ENCODE measurements at regions not wholly inside any gene's neighbourhood (a gene's known extent, or its start where the extent isn't known, plus 50 kb on each side); places are given as distances from the start of the nearest gene placed in this dataset.
A peak's percentile ranks its signal among the peaks of the same experiment; 100 is the strongest.
"Not testable (repeated sequence)": the region's sequence is repeated elsewhere in the genome, so short reads cannot be mapped to it uniquely, and the experiment has no call there.

DNA sequence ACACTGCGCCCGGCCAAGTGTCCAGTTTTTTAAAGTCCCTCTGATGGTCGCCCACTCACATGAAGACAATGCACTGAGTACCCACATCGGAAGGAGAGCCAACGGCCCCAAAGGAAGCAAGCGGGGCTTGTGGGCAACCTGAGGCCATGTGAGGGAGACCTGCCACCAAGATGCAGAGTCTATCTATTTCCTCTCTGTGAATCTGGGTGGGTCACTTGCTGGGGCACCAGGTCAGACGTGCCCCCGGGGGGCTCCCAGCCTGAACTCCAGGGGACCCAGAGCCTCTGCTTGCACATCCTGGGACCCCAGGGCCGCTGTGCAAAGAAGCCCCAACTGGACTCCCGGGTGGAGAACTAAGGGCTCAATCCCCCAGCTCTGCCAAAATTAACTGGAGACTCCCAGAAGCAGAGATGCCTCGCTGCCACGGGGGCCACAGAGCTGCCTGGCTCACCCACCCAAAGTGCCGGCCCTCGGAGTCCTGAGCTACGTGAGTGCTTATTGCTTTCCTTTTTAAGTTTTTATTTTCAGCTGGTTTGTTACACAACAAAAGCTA lies 106.4 kb downstream of the BRD1 start:
- DNase-seq = no peak

DNA sequence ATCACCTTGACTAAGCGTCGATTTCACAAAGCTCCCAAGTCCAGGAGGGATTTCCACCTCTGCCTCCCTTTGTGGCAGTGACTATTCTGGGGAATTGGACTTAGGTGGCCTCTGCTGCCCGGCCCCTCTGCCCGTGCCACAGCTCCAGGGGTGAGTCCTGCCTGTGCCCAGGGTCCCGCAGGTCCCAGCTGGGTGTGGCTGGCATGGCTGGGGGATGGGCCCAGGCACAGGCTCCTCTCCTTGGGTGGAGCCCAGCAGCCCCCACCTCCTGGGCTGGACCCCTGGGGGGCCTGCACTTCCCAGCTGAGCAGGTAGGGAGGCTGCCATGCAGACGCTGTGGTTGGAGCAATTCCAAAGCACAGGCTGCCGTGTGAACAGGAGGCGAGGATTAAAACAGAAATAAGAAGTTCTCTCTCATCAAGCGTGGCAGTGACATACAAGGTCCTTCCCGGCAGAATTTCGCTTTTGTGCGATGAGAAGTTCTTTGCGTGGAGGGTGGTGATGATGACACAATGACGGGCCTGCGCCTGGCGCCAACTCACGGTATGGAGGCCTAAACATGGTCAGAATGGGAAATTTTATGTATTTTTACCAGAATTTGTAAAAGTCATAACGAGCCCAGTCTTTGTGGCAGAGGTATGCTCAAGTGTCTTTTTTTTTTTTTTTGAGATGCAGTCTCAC lies 107.3 kb downstream of the BRD1 start:
- no peak for DNase-seq

DNA sequence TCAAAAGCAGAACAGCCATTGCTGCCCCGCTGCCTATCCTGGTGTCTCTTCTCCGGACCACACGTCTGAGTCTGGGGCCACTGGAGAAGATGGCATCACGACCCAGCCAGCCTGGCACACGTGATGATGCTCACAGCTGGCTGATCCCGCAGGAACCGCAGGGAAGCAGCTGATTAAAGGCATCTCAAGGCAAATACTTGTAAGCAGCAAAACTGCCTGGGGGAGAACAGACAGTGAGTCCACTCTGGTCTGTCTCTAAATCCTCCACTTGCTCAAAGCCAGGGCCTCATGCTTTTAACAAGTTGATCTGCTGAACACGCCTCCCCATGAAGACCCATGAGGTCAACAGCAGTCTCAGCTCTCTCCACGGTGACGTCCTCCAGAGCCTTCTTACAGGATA lies 108.6 kb downstream of the BRD1 start:
- DNase-seq = no peak

DNA sequence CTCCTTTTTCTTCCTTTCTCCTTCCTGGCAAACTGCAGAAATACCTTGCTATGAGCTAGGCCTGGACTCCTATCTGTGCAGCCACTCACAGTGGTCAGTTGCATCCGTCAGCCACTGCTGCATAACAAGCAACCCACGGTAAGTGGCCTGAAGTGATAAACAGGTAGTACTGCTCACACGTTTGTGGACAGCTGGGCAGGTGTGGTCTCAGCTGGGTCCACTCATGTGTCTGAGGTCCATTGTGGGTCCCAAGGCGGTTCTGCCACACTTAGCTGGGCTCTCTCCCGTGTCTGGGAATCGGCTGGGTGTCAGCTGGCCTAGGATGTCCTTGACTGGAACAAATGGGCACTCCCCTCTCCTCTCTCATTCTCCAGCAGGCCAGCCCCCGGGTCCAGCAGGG lies 109.3 kb downstream of the BRD1 start:
- no peak for DNase-seq

DNA sequence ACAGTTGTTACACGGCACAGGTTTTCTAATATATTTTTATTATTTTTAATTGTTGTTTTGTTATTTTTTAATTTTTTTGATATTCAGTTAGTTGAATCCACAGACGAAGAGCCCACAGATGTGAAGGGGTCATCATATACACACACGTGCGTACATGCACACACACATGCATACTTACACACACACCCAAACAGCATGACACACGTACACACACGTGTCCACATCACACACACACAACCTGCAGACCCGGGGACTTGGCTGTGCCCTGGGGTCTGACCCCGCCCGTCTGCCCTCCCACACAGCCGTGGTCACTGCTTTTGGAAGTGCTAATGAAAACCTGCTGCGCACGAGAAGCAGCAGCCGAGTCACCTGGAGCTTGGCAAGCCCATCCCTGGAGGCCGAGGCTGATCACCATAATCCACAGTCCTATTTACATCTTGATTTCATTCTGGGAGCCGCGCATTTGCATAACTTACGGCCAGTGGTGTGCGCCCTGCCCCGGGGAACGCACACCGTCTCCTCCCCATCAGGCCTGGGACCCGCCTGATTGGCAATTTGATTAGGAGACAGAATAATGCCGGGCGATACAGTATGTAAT lies 110.3 kb downstream of the BRD1 start:
- DNase-seq = no peak

DNA sequence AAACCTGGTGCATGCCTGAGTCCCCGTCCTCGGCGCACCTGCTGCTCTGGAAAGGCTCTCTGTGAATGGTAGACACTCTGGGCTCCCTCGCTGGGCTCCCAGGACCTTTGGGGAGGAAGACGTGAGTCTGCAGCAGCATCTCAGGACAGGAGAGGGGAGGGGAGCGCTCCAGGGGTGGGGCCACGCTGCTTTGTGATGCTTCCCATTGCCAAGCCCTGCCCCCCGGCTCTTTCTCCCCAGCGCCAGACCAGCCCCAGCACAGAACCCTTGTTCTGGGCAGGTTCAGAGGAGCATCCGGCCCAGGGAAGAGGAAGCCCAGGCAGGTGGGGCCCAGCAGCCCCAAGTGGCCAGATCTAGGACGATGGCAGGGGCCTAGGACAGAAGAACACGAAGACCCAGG lies 111.2 kb downstream of the BRD1 start:
- no peak for DNase-seq

DNA sequence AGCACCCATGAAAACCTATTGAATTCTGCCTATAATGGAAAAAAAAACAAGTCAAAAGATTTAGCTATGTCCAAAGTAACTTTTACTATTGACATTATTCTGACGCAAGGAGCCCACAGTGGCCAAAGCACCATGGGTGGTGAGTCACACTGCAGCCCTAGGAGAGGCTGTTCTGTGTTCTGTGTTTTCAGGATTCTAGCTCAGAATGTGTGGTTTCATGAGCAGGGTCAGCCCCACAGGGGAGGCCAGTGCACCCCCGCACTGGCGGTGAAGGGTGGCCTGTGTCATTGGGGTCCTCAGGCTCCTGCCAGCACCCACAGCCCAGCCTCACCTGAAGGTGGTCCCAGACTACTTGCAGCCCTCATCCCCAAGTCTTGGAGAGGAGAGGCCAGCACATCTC lies 112.2 kb downstream of the BRD1 start:
- no peak for DNase-seq

DNA sequence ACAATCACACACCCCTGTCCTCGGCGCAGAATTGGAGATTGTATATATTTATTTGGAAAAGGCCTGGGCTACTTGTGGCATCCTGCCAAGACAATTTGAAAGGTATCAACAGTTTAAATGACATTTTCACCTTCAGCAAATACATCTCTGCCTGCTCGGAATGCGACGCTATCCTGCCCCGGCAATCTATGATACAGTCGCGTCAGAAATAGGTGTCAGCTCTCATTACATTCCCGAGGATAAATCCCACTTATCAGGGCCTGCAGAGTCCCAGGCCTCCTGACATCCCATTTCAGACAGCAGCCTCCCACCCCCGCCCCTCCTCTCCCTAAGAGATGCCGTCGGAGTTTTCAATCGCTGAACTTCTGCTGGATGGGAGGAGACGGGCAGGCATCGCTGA lies 114.7 kb downstream of the BRD1 start:
- peak; percentile 57 for DNase-seq

DNA sequence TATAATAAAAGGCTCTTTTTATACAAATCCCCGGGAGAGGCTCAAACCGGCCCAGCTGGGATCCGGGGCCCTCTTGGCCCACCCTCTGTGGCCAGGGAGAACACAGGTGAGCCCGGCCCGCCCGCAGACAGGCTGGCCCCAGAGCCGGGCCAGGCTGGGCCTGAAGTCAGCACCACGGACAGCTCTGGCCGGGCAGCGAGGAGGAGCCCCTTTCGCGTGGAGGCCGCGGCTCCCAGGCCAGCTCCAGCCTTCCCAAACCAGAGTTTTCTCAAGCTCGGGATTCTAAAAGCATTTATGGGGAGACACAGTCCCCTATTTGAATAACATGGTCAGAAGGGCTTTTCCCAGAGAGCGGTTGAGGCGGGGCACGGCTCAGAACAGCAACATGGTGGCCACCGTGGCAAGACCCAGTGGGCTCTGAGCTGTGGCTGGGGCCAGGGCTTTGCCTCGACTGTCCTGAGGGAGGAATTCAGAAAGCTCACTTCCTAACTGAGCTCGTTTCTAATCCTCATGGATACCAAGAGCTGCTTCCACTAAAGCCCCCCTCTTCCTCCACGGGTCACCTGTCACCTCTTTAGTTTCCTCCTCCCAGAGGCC lies 115.4 kb downstream of the BRD1 start:
- no peak for DNase-seq

DNA sequence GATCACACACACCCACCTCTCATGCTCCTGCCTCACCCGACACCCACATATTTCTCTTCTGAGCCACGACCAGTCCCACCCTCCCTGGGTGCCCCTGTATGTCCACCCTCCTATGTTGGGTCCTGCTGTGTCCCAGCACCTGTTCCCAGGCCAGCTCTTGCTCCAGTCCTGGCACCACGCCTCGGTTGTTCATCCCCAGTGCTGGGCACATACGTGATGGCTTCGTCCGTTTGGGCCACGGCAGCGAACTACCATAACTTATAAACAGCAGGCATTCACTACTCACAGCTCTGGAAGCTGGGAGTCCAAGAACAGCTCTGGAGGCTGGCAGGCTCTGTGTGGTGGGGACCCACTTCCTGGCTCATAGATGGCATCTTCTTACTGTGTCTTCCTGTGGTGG lies 116.9 kb downstream of the BRD1 start:
- no peak for DNase-seq

DNA sequence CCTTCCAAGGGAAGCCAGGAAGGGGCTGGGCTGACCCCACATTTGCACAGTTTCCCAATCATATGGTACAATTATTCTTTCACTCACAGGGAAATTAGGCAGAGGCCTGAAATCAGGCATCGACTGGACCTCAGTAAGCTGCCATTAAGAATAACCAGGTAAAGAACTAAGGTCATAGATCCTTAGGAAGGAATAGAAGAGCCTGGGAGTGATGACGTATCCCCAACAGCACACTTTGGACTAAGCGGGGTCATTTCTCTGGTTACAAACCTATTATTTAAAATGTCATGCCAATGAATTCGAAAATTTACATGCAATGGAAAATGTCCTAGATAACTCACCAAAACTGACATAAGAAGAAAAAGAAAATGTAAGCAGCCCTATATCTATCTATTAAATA lies 118.2 kb downstream of the BRD1 start:
- no peak for DNase-seq

DNA sequence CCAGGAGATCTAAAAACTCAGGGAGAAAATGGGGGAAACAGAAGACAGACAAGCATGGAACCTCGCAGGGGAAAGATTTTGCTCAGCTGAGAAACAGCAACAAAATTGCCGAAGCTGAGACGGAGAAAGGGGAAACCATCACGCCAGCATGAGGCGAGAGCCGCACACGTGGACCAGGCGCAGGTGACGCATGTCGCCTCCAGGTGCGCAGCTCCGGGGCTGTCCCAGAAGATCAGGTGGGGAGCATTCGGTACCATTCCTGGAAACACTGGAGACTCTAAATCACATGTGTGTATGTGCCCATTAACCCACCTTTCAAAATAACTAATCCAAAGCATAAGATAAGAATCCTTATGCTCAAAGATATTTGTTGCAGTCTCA lies 121.7 kb downstream of the BRD1 start:
- no peak for DNase-seq

DNA sequence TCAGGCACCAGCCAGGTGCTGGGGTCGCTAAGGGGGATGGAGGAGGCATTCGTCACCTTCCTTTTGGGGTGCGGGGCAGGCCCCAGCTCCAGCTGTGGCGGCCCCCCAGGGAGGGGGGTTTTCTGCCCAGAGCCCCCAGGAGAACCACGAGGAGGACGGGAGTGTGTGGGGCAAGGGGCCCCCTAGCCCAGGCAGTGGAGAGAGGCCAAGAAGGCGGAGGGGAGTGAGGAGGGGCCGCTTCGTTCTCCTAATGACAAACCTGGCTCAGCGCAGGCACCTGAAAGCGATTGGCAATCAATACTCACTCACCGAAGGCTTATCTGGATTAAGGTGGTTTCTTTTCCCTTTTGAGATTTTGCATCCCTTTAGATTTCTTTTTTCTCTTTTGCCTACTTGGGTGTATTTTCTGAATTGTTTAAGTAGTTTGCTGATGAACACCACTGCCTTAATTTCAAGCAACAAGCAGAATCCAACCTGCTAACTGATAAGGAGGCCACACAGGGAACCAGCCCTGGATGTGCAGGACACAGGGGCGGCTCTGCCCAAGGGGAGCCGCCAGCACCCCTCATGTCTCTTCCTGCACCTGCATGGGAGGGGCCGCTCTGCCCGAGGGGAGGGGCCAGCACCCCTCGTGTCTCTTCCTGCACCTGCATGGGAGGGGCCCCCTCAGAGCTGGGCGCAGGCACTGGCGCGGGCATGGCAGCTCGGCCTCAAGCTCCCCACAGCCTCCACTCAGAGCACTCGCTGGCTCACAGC lies 122.3 kb downstream of the BRD1 start:
- no peak for DNase-seq

DNA sequence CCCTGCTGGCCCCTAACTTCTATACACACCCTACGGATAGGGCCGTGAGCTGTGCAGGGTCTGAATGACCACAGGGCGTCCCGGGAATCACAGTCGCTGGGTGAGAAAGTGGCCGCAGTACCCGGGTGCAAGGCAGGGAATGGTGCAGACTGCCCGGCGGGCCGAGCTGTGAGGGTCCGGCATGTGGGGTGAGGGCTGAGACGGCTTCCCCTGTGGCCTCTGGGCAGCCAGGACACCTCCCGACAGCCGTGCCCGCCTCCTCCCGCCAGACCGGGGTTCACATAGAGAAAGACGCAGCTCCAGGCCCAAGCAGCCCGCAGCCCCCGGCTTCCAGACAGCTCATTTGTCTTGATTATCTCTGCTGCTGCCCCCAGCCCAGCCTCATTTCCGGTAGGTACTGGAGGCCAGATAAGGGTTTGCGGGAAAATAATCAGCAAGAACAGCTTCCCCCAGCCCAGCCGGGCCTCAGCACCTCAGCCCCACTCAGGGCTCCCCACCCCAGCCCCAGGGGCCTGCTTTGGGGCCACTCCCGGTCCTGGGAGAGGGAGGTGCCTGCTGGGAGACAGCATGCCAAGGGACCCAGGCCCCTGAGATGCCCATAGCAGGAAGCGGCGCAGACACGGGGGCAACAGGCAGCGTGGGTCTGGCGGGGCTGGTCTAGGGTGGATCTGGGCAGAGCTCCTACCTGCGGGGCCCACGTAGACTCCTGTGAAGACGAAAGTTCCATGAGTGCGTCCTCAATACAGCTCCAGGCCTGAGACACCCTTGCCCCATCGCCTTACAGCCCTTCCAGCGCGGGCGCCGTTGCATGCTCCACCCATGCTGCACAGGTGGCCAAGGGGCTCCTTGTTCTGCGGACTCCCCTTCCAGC lies 123.1 kb downstream of the BRD1 start:
- DNase-seq = no peak

DNA sequence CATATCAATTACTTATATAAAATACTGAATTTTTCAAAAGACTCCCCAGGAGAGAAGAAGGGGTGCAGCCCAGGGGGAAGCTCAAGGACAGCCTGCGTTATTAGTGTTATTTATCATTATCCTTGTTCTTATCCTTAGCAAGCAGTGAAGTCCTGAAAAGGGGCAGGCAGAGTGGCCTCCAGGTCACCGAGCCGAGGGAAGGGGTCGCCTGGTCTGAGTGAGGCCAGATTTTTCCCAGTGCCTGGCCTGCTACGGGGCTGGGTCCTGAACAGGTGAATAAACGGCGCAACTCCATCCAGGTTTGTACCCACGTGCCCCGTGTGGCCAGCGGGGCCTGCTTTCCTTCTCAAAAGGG lies 123.7 kb downstream of the BRD1 start:
- no peak for DNase-seq

DNA sequence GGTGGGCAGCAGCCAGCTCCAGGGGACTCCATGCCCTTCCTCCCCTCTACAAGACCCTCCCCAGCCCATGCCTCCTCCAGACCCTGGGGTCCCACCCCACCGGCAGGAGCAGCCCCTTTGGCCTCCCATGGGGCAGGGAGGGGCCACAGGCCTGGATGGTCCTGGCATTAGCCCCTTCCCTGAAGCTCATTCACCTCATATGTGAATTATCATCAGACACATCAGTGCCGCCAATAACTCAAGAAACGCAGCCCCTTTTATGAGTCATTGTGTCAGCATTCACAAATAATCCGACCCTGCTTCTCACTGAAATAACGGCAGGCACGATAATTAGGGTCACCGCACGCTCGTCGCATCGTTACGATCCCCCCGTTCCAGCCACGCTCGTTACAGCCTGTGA lies 124.2 kb downstream of the BRD1 start:
- no peak for DNase-seq

DNA sequence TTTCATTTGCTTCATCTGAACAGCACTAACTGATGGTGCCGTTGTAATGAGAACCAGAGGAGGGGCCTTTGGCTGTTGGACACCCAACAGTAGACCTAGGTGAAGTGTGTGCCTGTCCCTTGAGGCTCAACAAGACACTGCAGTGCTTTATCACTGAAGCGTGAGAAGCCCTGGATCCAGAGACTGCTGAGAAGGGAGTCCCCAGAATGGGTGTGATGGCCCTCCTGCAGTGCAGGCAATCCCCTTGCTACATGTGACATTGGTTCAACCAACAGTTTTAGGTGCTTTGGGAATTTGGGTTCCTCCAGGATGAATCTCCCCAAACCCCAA lies 125.6 kb downstream of the BRD1 start:
- no peak for DNase-seq

DNA sequence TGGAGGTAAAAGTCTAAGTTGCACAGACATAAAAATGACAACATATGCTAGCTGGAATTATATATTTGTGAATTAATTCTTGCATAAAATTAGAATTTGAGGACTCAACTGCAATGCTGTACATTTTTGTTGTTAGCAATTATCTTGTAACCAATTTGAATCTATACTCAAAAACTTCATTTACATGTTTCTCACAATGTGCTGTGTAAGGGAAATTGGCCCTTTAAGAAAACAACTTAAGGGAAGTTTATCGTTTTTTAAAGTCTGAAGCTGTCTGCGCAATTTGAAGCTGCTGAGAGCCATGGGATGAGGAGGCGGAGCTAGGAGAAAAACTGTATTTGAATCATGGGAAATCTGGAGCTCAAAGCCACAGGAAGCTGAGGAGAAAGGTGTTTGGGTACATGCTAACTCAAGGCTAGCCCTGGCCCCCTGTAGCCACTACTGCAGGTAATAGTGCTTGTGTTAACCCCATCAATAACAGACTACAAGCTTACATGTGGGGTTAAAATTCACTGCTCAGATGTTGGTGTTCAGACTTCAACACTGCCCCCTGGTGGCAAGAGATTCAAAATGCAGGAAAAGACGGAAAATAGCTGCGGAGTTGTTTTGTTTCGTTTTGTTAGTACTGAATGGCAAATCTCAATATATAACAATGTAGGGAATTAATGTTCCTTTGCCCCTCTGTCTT lies 126.1 kb downstream of the BRD1 start:
- DNase-seq = no peak

DNA sequence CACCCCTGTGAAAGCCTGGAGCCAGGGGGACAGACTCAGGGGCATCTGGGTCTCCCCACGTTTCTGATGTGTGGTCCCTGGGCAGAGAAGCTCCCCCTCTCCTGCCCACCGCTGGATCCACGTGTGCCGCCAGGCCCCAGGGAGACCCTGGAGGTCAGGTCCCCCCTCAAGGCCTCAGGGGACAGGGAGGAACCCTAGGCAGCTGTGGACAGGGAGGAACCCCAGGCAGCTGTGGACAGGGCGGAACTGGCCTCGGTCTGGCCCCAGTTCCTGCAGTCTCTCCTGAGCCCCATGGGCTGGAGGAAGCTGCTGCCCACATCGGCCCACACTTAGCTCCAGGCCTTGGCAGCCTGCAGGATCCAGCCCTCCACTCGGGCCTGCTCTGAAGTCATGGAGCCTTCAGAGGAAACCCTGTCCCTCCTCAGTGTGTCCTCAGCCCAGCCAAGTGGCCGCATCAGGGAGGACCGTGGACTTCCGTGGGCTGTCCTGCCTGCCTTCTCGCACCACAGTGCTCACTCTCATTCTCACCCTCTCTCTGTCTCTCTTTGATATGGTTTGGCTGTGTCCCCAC lies 127.7 kb downstream of the BRD1 start:
- no peak for DNase-seq

DNA sequence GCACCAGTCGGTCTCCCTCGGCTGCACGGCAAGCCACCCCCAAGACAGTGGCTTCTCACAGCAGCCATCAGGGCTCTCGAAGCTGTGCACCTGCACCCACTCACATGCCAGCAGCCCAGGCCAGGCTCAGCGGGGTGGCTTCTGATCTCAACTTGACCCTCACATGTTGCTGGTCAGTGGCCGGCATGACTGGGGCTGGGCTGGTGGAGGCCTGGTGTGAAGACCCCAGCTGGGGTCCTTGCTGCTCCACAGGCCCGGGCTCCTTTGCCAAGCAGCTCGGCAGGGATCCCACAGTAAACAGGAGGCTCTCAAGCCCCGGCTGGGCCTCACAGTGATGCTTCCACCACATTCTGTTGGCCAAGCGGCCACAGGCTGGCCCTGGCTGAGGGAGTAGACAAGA lies 128.2 kb downstream of the BRD1 start:
- DNase-seq = no peak

DNA sequence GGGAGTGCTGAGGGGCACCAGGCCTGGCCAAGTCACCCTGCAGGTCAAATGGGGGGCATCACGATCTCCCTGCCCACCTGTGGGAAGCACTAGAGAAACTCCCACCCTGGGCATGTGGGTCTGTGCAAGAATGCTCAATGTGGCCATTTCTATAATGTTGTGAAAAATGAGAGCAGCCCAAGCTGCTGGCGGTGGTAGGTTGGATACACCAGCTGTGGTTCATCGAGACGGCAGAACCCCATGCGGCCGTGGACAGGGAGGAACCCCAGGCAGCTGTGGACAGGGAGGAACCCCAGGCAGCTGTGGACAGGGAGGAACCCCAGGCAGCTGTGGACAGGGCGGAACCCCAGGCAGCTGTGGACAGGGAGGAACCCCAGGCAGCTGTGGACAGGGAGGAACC lies 129.1 kb downstream of the BRD1 start:
- not testable (repeated sequence) for DNase-seq

DNA sequence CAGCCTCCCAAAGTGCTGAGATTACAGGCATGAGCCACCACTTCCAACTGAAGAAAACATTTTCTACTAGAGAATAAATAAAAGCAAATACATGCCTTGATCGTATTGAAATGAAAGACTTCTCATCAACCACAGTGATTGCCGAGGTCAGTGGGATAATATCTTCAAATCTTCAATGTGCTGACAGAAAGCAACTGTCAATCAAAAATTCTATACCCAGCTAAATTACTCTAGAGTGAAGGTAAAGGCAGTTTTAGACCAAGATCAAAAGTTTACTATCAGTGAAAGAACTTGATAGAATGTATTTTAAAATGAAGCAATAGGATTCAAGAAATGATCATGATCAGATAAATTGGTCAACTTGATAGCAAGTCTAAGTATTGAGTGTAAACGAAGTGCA lies 130.6 kb downstream of the BRD1 start:
- DNase-seq = no peak
